C4-2B (cell line): ENCODE measurements at regions not wholly inside any gene's neighbourhood (a gene's known extent, or its start where the extent isn't known, plus 50 kb on each side); places are given as distances from the start of the nearest gene placed in this dataset.

Experiments
- ZFX ChIP-seq: fragments of 450-650 bp; IDR thresholded peaks from 2 replicates; pipeline ENCODE4 v1.6.1; 2017
- TF ChIP-seq, protein P1 (sequence below): fragments of 450-650 bp; conservative IDR thresholded peaks from 2 replicates; pipeline ENCODE4 v1.5.1; 2017; ENCODE audit warnings: mild to moderate bottlenecking

DNA sequence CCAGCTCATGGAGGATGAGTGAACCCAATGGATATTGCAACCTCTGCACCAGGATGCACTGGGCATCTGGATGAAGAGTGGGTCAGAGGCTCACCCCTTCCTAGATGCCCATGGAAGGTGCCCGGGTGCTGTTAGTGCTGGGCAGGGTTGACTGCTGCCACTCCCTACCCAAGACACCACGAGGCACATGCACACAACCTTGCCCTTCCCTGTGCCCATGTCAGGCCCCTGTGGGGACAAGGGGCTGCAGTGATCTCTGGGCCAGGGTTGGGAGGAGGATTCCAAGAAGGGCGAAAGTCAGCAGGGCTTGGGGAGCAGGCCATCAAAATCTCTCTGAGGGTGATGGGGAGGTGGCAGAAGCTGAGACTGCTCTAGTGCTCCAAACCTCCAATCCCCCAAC lies 309.7 kb upstream of the ST6GAL2 start:
- TF ChIP-seq, protein P1, sequence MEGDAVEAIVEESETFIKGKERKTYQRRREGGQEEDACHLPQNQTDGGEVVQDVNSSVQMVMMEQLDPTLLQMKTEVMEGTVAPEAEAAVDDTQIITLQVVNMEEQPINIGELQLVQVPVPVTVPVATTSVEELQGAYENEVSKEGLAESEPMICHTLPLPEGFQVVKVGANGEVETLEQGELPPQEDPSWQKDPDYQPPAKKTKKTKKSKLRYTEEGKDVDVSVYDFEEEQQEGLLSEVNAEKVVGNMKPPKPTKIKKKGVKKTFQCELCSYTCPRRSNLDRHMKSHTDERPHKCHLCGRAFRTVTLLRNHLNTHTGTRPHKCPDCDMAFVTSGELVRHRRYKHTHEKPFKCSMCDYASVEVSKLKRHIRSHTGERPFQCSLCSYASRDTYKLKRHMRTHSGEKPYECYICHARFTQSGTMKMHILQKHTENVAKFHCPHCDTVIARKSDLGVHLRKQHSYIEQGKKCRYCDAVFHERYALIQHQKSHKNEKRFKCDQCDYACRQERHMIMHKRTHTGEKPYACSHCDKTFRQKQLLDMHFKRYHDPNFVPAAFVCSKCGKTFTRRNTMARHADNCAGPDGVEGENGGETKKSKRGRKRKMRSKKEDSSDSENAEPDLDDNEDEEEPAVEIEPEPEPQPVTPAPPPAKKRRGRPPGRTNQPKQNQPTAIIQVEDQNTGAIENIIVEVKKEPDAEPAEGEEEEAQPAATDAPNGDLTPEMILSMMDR: no peak
- TF ChIP-seq ZFX: no peak
